K562 (cell line): ENCODE measurements at regions not wholly inside any gene's neighbourhood (a gene's known extent, or its start where the extent isn't known, plus 50 kb on each side); places are given as distances from the start of the nearest gene placed in this dataset.
A peak's percentile ranks its signal among the peaks of the same experiment; 100 is the strongest.

ENCODE experiments used
- ATAC-seq: fragments of 200-7000 bp; cut with Tn5 transposase; 3 replicates; pipeline ENCODE4 v1.9.1; 2020; ENCODE audit warnings: moderate library complexity
- BruUV-seq: library from RNA; stranded (reverse); fragments of 400-500 nt; replicated peaks from 2 replicates; lab custom pipeline; 2021; lab: Mats Ljungman, UMichigan
- CTCF ChIA-PET: fragments of 300-600 bp; formaldehyde crosslinking; extraction: SDS; loops from one replicate; lab custom pipeline; 2021; ENCODE audit warnings: low intra/inter-chr PET ratio; lab: Yijun Ruan, JAX
- POLR2A ChIA-PET: fragments of 300-600, 350-650 bp; sonication (Branson Sonifier 250); formaldehyde crosslinking; extraction: SDS; loops from one replicate; lab custom pipeline; 2021; ENCODE audit warnings: antibody characterized with exemption, inconsistent platforms; lab: Yijun Ruan, JAX
- DNase-seq, 4 experiments: peaks; one replicate each; pipeline versions ENCODE4 v3.0.0 to v3.0.0-alpha.2; 2011 to 2018; ENCODE audit warnings: low spot score in 3 of 4, mixed read lengths in 3 of 4; ENCODE audit errors: extremely low read depth in 1 of 4
- FAIRE-seq: peaks from 2 replicates; lab custom pipeline; 2011; peaks lifted over from hg19 to GRCh38; lab: Jason Lieb, UNC
- H2AFZ ChIP-seq: 2 replicates; pipeline ENCODE4 v1.6.0; 2011; ENCODE audit warnings: low read depth, low read length, control low read depth, inconsistent platforms
- H3K27ac ChIP-seq: fragments of 200-600 bp; 3 replicates; pipeline ENCODE4 v1.8.0; 2011; ENCODE audit warnings: low read depth, mild to moderate bottlenecking, control low read depth, inconsistent platforms, low read length, moderate library complexity, mixed read lengths; ENCODE audit errors: extremely low read depth
- H3K27me3 ChIP-seq, 2 experiments: fragments of 300-600 bp in 1 of 2; 2 replicates in 1 of 2; 3 replicates in 1 of 2; pipeline versions ENCODE4 v1.6.0 to v1.8.0; 2011; ENCODE audit warnings: inconsistent platforms in 2 of 2, low read length in 2 of 2, mild to moderate bottlenecking in 1 of 2, mixed read lengths in 1 of 2, moderate library complexity in 1 of 2; ENCODE audit not compliant: control insufficient read depth in 2 of 2, insufficient read depth in 2 of 2
- H3K36me3 ChIP-seq: fragments of 300-600 bp; 3 replicates; pipeline ENCODE4 v1.8.0; 2011; ENCODE audit warnings: mild to moderate bottlenecking, low read length, inconsistent platforms; ENCODE audit not compliant: control insufficient read depth, insufficient read depth
- H3K4me1 ChIP-seq, 2 experiments: fragments of 200-600 bp in 1 of 2; replicated peaks in 1 of 2; 2 replicates in 1 of 2; 3 replicates in 1 of 2; pipeline versions ENCODE4 v1.5.1 to v1.8.0; 2011; ENCODE audit warnings: inconsistent platforms in 2 of 2, low read length in 2 of 2, mild to moderate bottlenecking in 1 of 2, mixed read lengths in 1 of 2, moderate library complexity in 1 of 2; ENCODE audit not compliant: control insufficient read depth in 2 of 2, insufficient read depth in 2 of 2
- H3K4me2 ChIP-seq: 2 replicates; pipeline ENCODE4 v1.6.1; 2011; ENCODE audit warnings: low read length, control low read depth, inconsistent platforms, mixed read lengths; ENCODE audit not compliant: insufficient read depth
- H3K4me3 ChIP-seq: fragments of 200-600 bp; sonication (generic), shearing (Covaris generic); 2 replicates; pipeline ENCODE4 v1.5.1; 2016; ENCODE audit warnings: control low read depth, inconsistent platforms
- H3K79me2 ChIP-seq: fragments of 200-600 bp; 3 replicates; pipeline ENCODE4 v1.8.0; 2011; ENCODE audit warnings: low read length, inconsistent platforms; ENCODE audit not compliant: control insufficient read depth, insufficient read depth
- H3K9ac ChIP-seq, 2 experiments: 2 replicates each; pipeline versions ENCODE4 v1.6.0 to v1.6.1; 2011; ENCODE audit warnings: low read depth in 2 of 2, low read length in 2 of 2, control low read depth in 1 of 2, inconsistent platforms in 1 of 2, mild to moderate bottlenecking in 1 of 2, mixed read lengths in 1 of 2; ENCODE audit not compliant: insufficient read depth in 1 of 2
- H3K9me1 ChIP-seq: one replicate; pipeline ENCODE4 v1.6.0; 2011; ENCODE audit warnings: inconsistent platforms, mild to moderate bottlenecking, low read length, moderate library complexity; ENCODE audit not compliant: control insufficient read depth, insufficient read depth
- H3K9me3 ChIP-seq: replicated peaks from 2 replicates; pipeline ENCODE4 v1.5.1; 2011; ENCODE audit warnings: low read depth, low read length, inconsistent platforms; ENCODE audit not compliant: control insufficient read depth, insufficient read depth
- H4K20me1 ChIP-seq: replicated peaks from 2 replicates; pipeline ENCODE4 v1.6.1; 2011; ENCODE audit warnings: low read length, inconsistent platforms, mixed read lengths; ENCODE audit not compliant: control insufficient read depth, insufficient read depth
- CEBPB ChIP-seq: fragments of 450-650 bp; IDR thresholded peaks from 2 replicates; pipeline ENCODE4 v1.6.1; 2016; ENCODE audit warnings: missing genetic modification characterization, missing compliant biosample characterization
- CEBPG ChIP-seq, 3 experiments: fragments of 200-800 bp in 1 of 3; sonication (Bioruptor generic) in 1 of 3; sonication (generic) in 1 of 3; formaldehyde crosslinking in 1 of 3; IDR thresholded peaks in 2 of 3; conservative IDR thresholded peaks in 1 of 3; 2 replicates each; pipeline versions ENCODE4 v1.6.1 to v1.8.0; 2016 to 2022; ENCODE audit warnings: missing compliant biosample characterization in 2 of 3, missing genetic modification characterization in 2 of 3, mild to moderate bottlenecking in 1 of 3, missing genetic modification reagents in 1 of 3
- ELF1 ChIP-seq: fragments of 200-800 bp; sonication (Bioruptor generic); IDR thresholded peaks from 2 replicates; pipeline ENCODE4 v1.6.1; 2016; ENCODE audit warnings: missing genetic modification characterization, missing compliant biosample characterization
- GABPB2 ChIP-seq: fragments of 250-450 bp; sonication (Bioruptor Pico); conservative IDR thresholded peaks from 2 replicates; pipeline ENCODE4 v1.5.1; 2021; ENCODE audit warnings: mild to moderate bottlenecking
- KDM2B ChIP-seq: fragments of 250-450 bp; sonication (Bioruptor Pico); IDR thresholded peaks from 2 replicates; pipeline ENCODE4 v1.8.0; 2021; ENCODE audit warnings: mild to moderate bottlenecking, moderate library complexity
- POLR3A ChIP-seq: IDR thresholded peaks from 2 replicates; pipeline ENCODE4 v1.6.1; 2011; ENCODE audit warnings: borderline replicate concordance, mild to moderate bottlenecking, moderate library complexity; ENCODE audit not compliant: insufficient read length, insufficient read depth; ENCODE audit errors: extremely low read depth
- SIN3B ChIP-seq: fragments of 450-650 bp; IDR thresholded peaks from 2 replicates; pipeline ENCODE4 v1.6.1; 2017; ENCODE audit warnings: low read depth, mild to moderate bottlenecking, moderate library complexity
- SP2 ChIP-seq: IDR thresholded peaks from 2 replicates; pipeline ENCODE4 v1.6.1; 2011; ENCODE audit warnings: mild to moderate bottlenecking, low read depth, low read length, moderate library complexity; ENCODE audit not compliant: poor library complexity, severe bottlenecking; ENCODE audit errors: extremely low read depth
- TEAD1 ChIP-seq, 2 experiments: fragments of 450-650 bp in 1 of 2; sonication (generic) in 1 of 2; formaldehyde crosslinking; IDR thresholded peaks; 2 replicates each; pipeline versions ENCODE4 v1.4.0 to v1.8.0; 2020 to 2022; ENCODE audit warnings: mild to moderate bottlenecking in 2 of 2, missing genetic modification reagents in 1 of 2
- ZBED1 ChIP-seq: IDR thresholded peaks from 2 replicates; pipeline ENCODE4 v1.6.1; 2014
- ZNF212 ChIP-seq: fragments of 450-650 bp; formaldehyde crosslinking; IDR thresholded peaks from 2 replicates; pipeline ENCODE4 v1.4.0; 2020; ENCODE audit warnings: mild to moderate bottlenecking
- ZNF785 ChIP-seq: fragments of 250-450 bp; sonication (Bioruptor Pico); IDR thresholded peaks from 2 replicates; pipeline ENCODE4 v1.4.0; 2020; ENCODE audit warnings: mild to moderate bottlenecking
- WGBS: fragments of 100-300 bp; shearing (Covaris generic); methylation state at CpG from one replicate; pipeline ENCODE4 v1.1.6; 2016; ENCODE audit warnings: low coverage, mixed read lengths; ENCODE audit not compliant: insufficient coverage; ENCODE audit errors: missing lambda C conversion rate; 5-methylcytosine and 5-hydroxymethylcytosine counted together
- in situ Hi-C: fragments of 300-500 bp; cut with MboI; formaldehyde crosslinking; loops from 4 replicates; pipeline ENCODE4 v1.15.0; 2018; ENCODE audit warnings: inconsistent platforms, mixed read lengths
- intact Hi-C: fragments of 100-400 bp; cut with micrococcal nuclease; formaldehyde crosslinking; loops from 2 replicates; pipeline ENCODE4 v1.14.2; 2022
- TF ChIP-seq, protein P1 (sequence below): fragments of 450-650 bp; IDR thresholded peaks from 2 replicates; pipeline ENCODE4 v1.6.1; 2017; ENCODE audit warnings: mild to moderate bottlenecking, moderate library complexity

DNA sequence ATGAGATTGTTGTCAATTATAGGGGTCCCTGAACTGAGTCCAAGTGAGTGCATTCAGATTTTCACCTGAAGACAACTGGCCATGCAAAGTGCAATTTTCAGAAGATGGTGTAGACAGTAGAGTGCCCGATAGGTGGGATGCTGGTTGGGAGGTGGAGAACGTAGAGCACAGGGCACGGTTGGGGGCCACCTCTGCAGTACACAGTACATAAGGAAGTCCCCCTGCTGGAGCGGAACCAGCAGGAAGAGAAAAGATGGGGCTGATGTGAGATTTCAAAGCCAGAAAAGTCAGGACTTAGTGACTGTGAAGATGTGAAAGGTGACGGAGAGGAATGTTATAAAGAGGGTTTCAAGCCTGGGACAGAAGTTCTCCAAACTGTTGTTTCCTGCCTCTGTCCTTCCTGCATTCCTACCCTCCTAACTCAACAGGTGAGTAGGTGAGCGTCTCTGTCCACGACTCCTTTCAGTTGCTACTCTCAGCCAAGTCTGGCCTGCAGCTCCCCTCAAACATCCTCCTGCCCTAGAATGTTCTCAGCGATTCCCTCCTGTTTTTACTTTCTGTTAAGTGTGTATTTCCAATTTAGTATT is 330.8 kb downstream of the PRL start:
- Histone ChIP-seq H3K27me3 (no peaks in the 10 kb centered on the region), H4K20me1 (no peaks in the 10 kb centered on the region), H2AFZ (peak overlapping the region; percentile 63; the same call in 1 of the 2 replicates), H3K9ac (no peak overlapping the region), H3K36me3 (no peaks in the 10 kb centered on the region), H3K4me1 (peaks cover 3% of the 10 kb centered on the region in 2 experiments; a peak in 3 of 5 replicates), H3K4me3 (no peak overlapping the region), H3K9me1 (no peaks in the 10 kb centered on the region), H3K27ac (no peak overlapping the region), H3K4me2 (no peak overlapping the region), H3K9me3 (no peaks in the 10 kb centered on the region), H3K79me2 (no peaks in the 10 kb centered on the region)
- POLR2A ChIA-PET, result interaction anchor here (1.8 kb wide), 1 partner anchor 11 kb away, joined by 5 read pairs; no protein-coding TSS in a partner anchor
- in situ Hi-C loops, result no loop called here
- no peak for DNase-seq
- CTCF ChIA-PET, result no interaction called here
- TF ChIP-seq ZBED1, result no peak
- no peak for TF ChIP-seq CEBPG (CRISPR knock-in tag; IDR thresholded peaks at IDR 0.05)
- no peak for TF ChIP-seq CEBPG (tag; conservative IDR thresholded peaks at IDR 0.05 in 1 of 2, IDR thresholded peaks at IDR 0.05 in 1 of 2)
- intact Hi-C loops, result no loop called here
- ATAC-seq, result peak; percentile 52
- 61% methylated on average over 8 of the region's 8 CpGs for WGBS
- no peak for FAIRE-seq
- BruUV-seq, result no TSS peak

DNA sequence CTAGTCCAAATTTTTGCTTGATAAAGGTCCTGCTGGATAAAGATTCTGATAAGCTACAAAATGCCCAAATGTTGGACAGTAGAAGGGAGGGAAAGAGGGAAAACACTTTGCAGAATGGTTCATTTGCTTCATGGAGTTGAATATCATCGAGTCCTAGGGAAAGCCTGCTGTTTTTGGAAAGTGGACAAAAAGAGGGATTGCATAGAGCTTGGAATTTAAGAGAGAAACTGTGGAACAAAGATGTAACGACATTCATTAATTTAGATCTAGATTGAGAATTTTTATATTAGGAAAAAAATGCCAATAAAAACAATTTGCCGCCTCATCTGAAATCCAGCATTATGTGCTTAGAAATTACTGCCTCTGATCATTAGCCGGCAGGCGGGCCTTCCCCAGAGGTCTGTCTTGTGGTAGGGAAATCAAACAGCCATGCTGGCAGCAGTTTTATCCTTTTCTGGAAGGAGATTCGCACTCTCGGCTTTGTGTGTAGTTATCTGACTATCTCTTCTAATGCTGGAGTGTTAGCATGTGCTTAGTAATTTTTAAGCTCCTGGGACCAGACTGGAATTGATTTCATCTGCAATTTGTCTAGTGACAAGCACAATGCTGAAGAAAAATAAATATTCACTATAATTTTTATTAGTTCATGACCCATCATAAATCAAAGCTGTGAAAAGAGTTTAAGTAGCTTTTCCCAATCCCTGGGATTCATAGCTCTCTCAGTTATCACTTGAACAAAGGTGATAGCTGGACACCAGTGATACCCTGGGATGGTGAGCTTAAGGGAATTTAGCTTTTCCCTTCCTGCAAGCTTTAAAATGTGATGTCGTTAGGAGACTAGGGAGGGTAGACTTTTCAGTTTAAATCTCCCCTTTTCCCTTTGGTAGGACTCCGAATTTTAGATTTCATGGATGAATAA is 329.5 kb downstream of the PRL start:
- H3K4me2 ChIP-seq, result no peak overlapping the region
- H3K9ac ChIP-seq, result no peak overlapping the region
- WGBS, result 46% methylated on average over 9 of the region's 9 CpGs
- TF ChIP-seq, protein P1, sequence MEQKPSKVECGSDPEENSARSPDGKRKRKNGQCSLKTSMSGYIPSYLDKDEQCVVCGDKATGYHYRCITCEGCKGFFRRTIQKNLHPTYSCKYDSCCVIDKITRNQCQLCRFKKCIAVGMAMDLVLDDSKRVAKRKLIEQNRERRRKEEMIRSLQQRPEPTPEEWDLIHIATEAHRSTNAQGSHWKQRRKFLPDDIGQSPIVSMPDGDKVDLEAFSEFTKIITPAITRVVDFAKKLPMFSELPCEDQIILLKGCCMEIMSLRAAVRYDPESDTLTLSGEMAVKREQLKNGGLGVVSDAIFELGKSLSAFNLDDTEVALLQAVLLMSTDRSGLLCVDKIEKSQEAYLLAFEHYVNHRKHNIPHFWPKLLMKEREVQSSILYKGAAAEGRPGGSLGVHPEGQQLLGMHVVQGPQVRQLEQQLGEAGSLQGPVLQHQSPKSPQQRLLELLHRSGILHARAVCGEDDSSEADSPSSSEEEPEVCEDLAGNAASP, result no peak
- no peak for TF ChIP-seq POLR3A
- TF ChIP-seq SIN3B, result no peak
- TF ChIP-seq ZNF212 (CRISPR knock-in tag), result no peak
- no peak for TF ChIP-seq ZNF785 (CRISPR knock-in tag)
- no peak for TF ChIP-seq SP2
- no peak for TF ChIP-seq TEAD1 (CRISPR knock-in tag; IDR thresholded peaks at IDR 0.05)
- no peak for TF ChIP-seq KDM2B (CRISPR knock-in tag)
- no peak for TF ChIP-seq ELF1
- no peak for TF ChIP-seq GABPB2
- no peak for TF ChIP-seq CEBPB (tag)

More for the DNA sequence above, 329.5 kb downstream of the PRL start:
- Histone ChIP-seq H3K27ac (no peak overlapping the region), H2AFZ (no peak overlapping the region), H3K4me1 (peaks cover 3 to 9% of the 10 kb centered on the region in 2 experiments; a peak in 3 of 5 replicates), H3K9me1 (no peaks in the 10 kb centered on the region), H3K9me3 (no peaks in the 10 kb centered on the region), H3K79me2 (no peaks in the 10 kb centered on the region), H4K20me1 (no peaks in the 10 kb centered on the region), H3K27me3 (no peaks in the 10 kb centered on the region), H3K36me3 (no peaks in the 10 kb centered on the region), H3K4me3 (no peak overlapping the region)
- ATAC-seq, result no peak
- DNase-seq, result no peak
- in situ Hi-C loops (no loop called here), intact Hi-C loops (no loop called here)
- ChIA-PET CTCF (no interaction called here), POLR2A (interaction anchor here (0.6 to 1.8 kb wide), 5 partner anchors 9 to 693 kb away, joined by 3 to 5 read pairs (median 3); no protein-coding TSS in a partner anchor)
- BruUV-seq, result no TSS peak
- FAIRE-seq, result no peak
